ENCODE measurements at regions not wholly inside any gene's neighbourhood (a gene's known extent, or its start where the extent isn't known, plus 50 kb on each side); places are given as distances from the start of the nearest gene placed in this dataset.

DNA sequence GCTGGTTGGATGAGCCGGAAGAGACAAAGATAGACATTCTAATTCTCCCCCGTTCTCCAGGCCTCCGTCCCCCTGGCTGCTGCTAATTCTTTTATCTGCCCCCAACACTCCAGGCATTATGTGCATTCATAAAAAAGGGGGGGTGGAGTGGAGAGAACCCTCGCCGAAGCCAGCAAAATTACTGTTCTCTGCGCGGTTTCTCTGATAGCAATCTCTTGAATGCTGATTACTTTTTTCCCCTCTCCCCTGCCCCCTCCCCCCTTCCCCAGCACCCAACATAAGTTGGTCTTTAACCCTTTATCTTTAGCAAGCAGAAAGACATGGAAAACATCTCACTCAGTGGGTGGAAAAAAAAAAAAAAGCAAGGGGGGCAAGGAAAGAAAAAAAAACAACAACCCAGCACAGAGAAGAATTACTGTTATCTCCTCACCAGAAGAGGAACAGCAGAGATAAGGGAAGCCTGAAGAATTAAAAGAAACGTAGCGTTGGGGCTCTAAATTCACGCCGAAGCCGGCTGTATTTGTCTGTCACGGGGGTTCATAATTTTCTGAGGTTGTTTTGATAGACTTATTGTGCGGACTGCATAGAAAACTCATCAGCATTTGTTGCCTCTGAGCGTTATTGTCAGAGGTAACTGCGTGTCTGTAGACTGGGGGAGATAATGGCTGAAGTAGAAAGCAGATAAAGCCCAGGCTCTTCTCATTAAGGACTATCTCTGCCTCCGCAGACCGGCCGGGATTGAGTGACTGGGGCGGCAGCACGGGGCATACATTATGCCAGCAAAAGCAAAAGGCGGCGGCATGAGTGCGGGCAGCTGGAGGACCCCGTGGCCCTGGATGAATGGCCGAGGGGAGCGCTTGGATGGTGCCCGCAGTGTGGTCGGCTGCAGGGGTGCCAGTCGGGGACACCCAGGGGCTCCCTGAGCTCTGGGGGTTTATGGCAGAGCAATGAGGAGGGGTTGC, 126.9 kb downstream of the MRM1 start:
- FAIRE-seq (no peak), DNase-seq (no peak)
- Histone ChIP-seq H3K36me3 (ENCODE audit: control insufficient read depth in 2 of 3, insufficient read depth in 3 of 3, low read length in 3 of 3) (no peaks in the 10 kb centered on the region), H3K9me3 (ENCODE audit: control insufficient read depth in 2 of 3, insufficient read depth in 1 of 3, low read length in 3 of 3) (no peaks in the 10 kb centered on the region), H3K4me1 (ENCODE audit: control insufficient read depth in 2 of 3, insufficient read depth in 2 of 3, low read depth in 1 of 3, low read length in 3 of 3) (no peaks in the 10 kb centered on the region), H3K27ac (ENCODE audit: low read depth in 2 of 2, low read length in 2 of 2) (no peak overlapping the region), H3K4me3 (ENCODE audit: low read length in 3 of 3) (no peak overlapping the region), H3K27me3 (ENCODE audit: control insufficient read depth, insufficient read depth, low read length) (peaks cover 4% of the 10 kb centered on the region), H3K9ac (ENCODE audit: low read length in 3 of 3) (no peak overlapping the region)
- TF ChIP-seq, protein P1, sequence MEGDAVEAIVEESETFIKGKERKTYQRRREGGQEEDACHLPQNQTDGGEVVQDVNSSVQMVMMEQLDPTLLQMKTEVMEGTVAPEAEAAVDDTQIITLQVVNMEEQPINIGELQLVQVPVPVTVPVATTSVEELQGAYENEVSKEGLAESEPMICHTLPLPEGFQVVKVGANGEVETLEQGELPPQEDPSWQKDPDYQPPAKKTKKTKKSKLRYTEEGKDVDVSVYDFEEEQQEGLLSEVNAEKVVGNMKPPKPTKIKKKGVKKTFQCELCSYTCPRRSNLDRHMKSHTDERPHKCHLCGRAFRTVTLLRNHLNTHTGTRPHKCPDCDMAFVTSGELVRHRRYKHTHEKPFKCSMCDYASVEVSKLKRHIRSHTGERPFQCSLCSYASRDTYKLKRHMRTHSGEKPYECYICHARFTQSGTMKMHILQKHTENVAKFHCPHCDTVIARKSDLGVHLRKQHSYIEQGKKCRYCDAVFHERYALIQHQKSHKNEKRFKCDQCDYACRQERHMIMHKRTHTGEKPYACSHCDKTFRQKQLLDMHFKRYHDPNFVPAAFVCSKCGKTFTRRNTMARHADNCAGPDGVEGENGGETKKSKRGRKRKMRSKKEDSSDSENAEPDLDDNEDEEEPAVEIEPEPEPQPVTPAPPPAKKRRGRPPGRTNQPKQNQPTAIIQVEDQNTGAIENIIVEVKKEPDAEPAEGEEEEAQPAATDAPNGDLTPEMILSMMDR (IDR thresholded peaks at IDR 0.05; ENCODE audit: borderline replicate concordance, extremely low read depth, insufficient read depth), result no peak
- intact Hi-C loops (cut with DNase I), result no loop called here

DNA sequence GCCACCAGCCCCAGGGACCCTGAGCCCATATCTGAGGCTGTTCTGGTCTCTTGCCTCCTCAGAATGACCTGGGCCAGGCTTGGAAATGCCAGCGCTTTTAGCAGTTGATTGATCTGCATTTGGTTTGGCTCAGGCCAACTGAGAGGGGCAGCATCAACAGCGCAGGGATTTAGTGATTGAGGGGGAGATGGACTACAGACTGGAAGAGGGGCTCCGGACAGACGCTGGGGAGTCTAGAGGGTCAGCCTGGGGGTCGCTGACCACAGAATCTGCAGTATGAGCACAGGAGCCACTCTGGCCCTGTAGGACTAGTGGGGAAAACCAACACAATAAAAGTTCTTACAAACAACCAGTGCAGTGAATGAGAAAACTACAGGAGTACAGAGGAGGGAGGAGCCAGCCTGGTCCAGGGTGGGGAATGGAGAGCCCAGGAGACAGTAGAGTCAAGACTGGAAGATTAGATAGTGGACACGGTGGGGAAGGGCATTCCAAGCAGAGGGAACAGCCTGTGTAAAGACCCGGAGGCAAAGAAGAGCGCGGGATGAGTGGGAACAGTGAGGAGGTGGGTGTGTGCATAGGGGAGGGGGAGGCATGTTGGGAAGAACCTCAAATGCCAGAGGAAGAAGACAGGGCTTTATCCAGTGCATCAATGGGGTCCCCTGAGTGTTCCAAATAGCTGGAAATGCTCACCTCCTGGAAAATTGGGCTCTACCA, 128.9 kb downstream of the MRM1 start:
- no peak for DNase-seq
- Histone ChIP-seq H3K4me3 (ENCODE audit: low read length in 3 of 3) (no peak overlapping the region), H3K27me3 (ENCODE audit: control insufficient read depth, insufficient read depth, low read length) (peaks cover 4% of the 10 kb centered on the region), H3K27ac (ENCODE audit: low read depth in 2 of 2, low read length in 2 of 2) (no peak overlapping the region), H3K4me1 (ENCODE audit: control insufficient read depth in 2 of 3, insufficient read depth in 2 of 3, low read depth in 1 of 3, low read length in 3 of 3) (no peaks in the 10 kb centered on the region), H3K9ac (ENCODE audit: low read length in 3 of 3) (no peak overlapping the region), H3K9me3 (ENCODE audit: control insufficient read depth in 2 of 3, insufficient read depth in 1 of 3, low read length in 3 of 3) (no peaks in the 10 kb centered on the region), H3K36me3 (ENCODE audit: control insufficient read depth in 2 of 3, insufficient read depth in 3 of 3, low read length in 3 of 3) (no peaks in the 10 kb centered on the region)
- TF ChIP-seq, protein P1 (IDR thresholded peaks at IDR 0.05; ENCODE audit: borderline replicate concordance, extremely low read depth, insufficient read depth), result no peak
- intact Hi-C loops (cut with DNase I), result no loop called here
- no peak for FAIRE-seq

DNA sequence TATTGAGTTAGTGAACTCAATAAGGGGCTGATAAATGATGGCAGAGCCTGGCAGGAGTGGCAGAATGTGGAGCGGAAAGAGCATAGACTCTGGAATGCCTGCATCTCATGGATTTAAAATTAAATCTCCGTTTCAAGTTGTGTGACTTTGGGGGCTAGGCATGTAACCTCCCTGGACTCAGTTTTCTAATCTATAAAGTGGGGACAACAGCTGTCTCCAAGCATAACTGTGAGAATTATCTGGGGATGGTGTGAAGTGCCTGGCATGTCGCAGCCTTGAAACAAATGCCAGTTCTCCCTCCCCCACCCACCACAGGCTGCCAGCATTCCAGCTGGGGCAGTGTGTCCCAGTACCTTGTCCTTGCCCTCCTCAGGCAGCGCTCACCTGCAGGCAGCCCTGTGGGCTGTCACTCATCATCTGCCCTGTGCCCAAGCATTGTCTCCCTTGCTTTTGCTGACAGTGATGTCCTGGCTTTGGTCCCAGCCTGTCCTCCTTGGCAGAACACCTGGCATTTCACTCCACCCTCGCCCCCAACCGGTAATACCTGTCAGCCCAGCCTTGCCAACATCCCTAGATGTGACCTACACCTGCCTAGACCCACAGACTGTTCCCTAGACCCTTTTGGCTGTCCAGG, 129.6 kb downstream of the MRM1 start:
- no peak overlapping the region for H3K27ac ChIP-seq (ENCODE audit: low read depth in 2 of 2, low read length in 2 of 2)
- no peaks in the 10 kb centered on the region for H3K9me3 ChIP-seq (ENCODE audit: control insufficient read depth in 2 of 3, insufficient read depth in 1 of 3, low read length in 3 of 3)
- no peak for DNase-seq
- peaks cover 4% of the 10 kb centered on the region for H3K27me3 ChIP-seq (ENCODE audit: control insufficient read depth, insufficient read depth, low read length)
- TF ChIP-seq, protein P1 (IDR thresholded peaks at IDR 0.05; ENCODE audit: borderline replicate concordance, extremely low read depth, insufficient read depth), result no peak
- H3K36me3 ChIP-seq (ENCODE audit: control insufficient read depth in 2 of 3, insufficient read depth in 3 of 3, low read length in 3 of 3), result no peaks in the 10 kb centered on the region
- no peaks in the 10 kb centered on the region for H3K4me1 ChIP-seq (ENCODE audit: control insufficient read depth in 2 of 3, insufficient read depth in 2 of 3, low read depth in 1 of 3, low read length in 3 of 3)
- no peak for FAIRE-seq
- H3K4me3 ChIP-seq (ENCODE audit: low read length in 3 of 3), result no peak overlapping the region
- H3K9ac ChIP-seq (ENCODE audit: low read length in 3 of 3), result no peak overlapping the region
- intact Hi-C loops (cut with DNase I), result no loop called here

All from kidney (tissue), 13 donors.